Cardiac muscle cell (in vitro differentiated cells and primary cell): ENCODE measurements at regions not wholly inside any gene's neighbourhood (a gene's known extent, or its start where the extent isn't known, plus 50 kb on each side); places are given as distances from the start of the nearest gene placed in this dataset.

Source experiments
- DNase-seq, 2 donors: peaks; one replicate each; pipeline versions ENCODE4 v3.0.0 to v3.0.0-alpha.2; 2010 to 2017; ENCODE audit warnings: low read depth in 1 of 2, low spot score in 1 of 2
- H3K27ac ChIP-seq: fragments of 200-600 bp; sonication (generic); 2 replicates; pipeline ENCODE4 v1.5.1; 2016
- H3K27me3 ChIP-seq: fragments of 200-600 bp; sonication (generic); 2 replicates; pipeline ENCODE4 v1.6.0; 2016; ENCODE audit warnings: control low read depth
- H3K36me3 ChIP-seq: fragments of 200-600 bp; sonication (generic); 2 replicates; pipeline ENCODE4 v1.5.1; 2016; ENCODE audit warnings: control low read depth
- H3K4me1 ChIP-seq: fragments of 200-600 bp; sonication (generic); 2 replicates; pipeline ENCODE4 v1.8.1; 2017; ENCODE audit warnings: low read depth, mild to moderate bottlenecking, mixed run types
- H3K4me3 ChIP-seq: fragments of 200-600 bp; sonication (generic); 2 replicates; pipeline ENCODE4 v1.5.1; 2016; ENCODE audit warnings: mild to moderate bottlenecking
- H3K9me3 ChIP-seq: fragments of 200-600 bp; sonication (generic); 2 replicates; pipeline ENCODE4 v1.5.1; 2017; ENCODE audit warnings: low read depth, mild to moderate bottlenecking, control low read depth
- CTCF ChIP-seq: IDR thresholded peaks from 2 replicates; pipeline ENCODE4 v1.5.1; 2012; ENCODE audit warnings: low read depth, mild to moderate bottlenecking, low read length

GRCh38 chr4:45302828-45303227 lies 576.5 kb upstream of the GNPDA2 start:
- Histone ChIP-seq H3K4me1 (no peaks in the 10 kb centered on the region), H3K36me3 (no peaks in the 10 kb centered on the region), H3K4me3 (no peak overlapping the region), H3K27me3 (no peaks in the 10 kb centered on the region), H3K9me3 (no peaks in the 10 kb centered on the region), H3K27ac (no peak overlapping the region)
- TF ChIP-seq CTCF: no peak
- no peak for DNase-seq

DNA sequence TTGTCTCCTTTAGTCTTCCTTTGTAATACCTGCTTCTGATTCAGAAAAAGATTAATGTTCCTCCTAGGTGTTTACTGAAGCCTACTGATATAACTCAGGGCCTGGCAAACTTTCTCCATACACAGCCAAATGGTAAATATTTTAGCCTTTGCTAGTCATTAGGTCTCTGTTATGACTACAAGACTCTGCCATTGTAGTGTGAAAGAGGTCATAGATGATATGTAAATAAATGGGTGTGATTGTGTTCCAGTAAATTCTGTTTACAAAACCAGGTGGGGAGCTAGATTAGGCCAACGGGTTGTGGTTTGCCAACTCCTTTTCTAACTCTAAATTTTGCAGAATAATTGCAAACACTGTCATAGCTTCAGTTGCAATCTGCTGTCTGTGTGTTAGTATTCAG lies 568.1 kb upstream of the GNPDA2 start:
- Histone ChIP-seq H3K4me3 (no peak overlapping the region), H3K9me3 (no peaks in the 10 kb centered on the region), H3K36me3 (no peaks in the 10 kb centered on the region), H3K4me1 (no peaks in the 10 kb centered on the region), H3K27ac (no peak overlapping the region), H3K27me3 (no peaks in the 10 kb centered on the region)
- TF ChIP-seq CTCF: no peak
- no peak for DNase-seq

DNA sequence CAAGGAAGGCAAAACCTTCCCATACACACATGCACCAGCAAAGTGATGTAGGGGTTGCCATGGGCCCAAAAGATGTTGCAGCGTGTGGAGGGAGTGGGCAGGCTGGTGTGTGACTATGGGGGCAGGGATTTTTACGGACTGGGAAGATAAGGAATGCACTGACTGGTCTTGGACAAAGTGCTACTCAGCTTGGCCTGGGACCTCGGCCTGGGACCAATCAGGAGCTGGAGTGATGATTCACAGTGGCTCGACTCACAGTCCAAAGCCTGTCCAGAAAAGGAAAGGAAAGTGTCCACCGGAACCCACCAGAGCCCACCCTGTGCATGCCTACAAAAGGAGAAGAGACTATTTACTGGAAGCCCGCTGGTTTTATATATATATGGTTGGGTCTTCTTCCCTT lies 567.0 kb upstream of the GNPDA2 start:
- Histone ChIP-seq H3K4me1 (no peaks in the 10 kb centered on the region), H3K27ac (no peak overlapping the region), H3K4me3 (no peak overlapping the region), H3K27me3 (no peaks in the 10 kb centered on the region), H3K36me3 (no peaks in the 10 kb centered on the region), H3K9me3 (no peaks in the 10 kb centered on the region)
- DNase-seq: no peak
- TF ChIP-seq CTCF: no peak

DNA sequence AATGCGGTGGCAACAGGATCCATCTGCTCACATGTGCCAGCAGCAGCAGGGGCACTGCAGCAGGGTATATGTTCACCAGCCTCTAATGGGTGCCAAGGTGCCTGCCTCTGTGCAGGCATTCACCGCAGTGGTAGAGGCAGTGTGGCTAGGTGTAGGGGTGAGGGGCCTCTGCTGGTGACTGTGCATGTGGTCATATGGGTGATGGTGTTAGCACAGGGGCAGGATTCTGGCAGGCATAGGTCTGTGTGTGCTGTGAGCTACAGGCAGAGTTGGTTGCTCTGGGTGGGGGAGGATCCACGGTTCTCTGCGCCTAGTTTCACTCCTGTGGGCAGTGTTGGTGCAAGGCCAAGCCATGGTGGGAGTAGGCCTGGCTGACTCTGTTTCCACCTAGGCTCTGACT lies 566.5 kb upstream of the GNPDA2 start:
- Histone ChIP-seq H3K4me1 (no peaks in the 10 kb centered on the region), H3K27ac (no peak overlapping the region), H3K9me3 (no peaks in the 10 kb centered on the region), H3K27me3 (no peaks in the 10 kb centered on the region), H3K4me3 (no peak overlapping the region), H3K36me3 (no peaks in the 10 kb centered on the region)
- DNase-seq: no peak
- no peak for TF ChIP-seq CTCF

DNA sequence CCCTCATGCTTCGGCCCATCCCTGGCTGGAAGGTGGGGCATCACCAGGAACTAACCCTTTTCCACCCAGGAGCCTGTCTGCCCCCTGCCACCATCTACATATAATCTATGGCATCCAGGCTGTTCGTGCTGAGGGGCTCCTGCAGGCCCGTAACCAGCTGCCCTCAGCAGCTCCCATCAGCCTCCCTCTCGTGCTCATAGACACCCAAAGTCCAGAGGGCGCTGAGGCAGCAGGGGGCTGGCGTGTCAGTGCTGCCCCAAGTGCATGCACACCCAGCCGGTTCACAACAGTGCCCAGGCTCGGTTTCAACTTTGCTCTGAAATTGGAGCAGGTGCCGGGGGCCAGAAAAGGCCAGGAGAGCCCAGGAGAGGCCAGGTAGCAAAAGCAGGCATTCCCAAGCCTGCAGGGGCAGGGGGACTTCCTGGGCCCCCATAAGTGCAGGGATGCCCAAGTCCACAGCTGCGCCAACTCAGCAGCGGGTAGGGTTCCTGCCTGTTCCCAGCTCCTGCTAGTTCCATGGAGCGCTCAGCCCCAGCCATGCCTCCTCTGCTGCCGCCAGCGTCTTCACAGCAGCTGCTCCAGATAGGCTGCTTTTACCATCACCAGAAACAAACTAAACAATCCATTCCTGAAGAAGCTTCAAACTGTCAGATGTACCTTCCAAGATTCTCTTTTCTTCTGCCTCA lies 558.2 kb upstream of the GNPDA2 start:
- H3K9me3 ChIP-seq: no peaks in the 10 kb centered on the region
- H3K4me3 ChIP-seq: no peak overlapping the region
- DNase-seq: no peak
- TF ChIP-seq CTCF: no peak
- H3K36me3 ChIP-seq: no peaks in the 10 kb centered on the region
- H3K27ac ChIP-seq: no peak overlapping the region
- no peaks in the 10 kb centered on the region for H3K4me1 ChIP-seq
- no peaks in the 10 kb centered on the region for H3K27me3 ChIP-seq
